BE2C (cell line): ENCODE measurements at regions not wholly inside any gene's neighbourhood (a gene's known extent, or its start where the extent isn't known, plus 50 kb on each side); places are given as distances from the start of the nearest gene placed in this dataset.

Experiments
- DNase-seq: peaks from one replicate; pipeline ENCODE4 v3.0.0-alpha.2; 2020
- H3K27me3 ChIP-seq: fragments of 250-450 bp; sonication (Bioruptor Pico); 2 replicates; pipeline ENCODE4 v1.5.1; 2020; ENCODE audit warnings: mild to moderate bottlenecking
- H3K36me3 ChIP-seq: fragments of 250-450 bp; sonication (Bioruptor Pico); 2 replicates; pipeline ENCODE4 v1.5.1; 2020; ENCODE audit warnings: mild to moderate bottlenecking
- H3K4me1 ChIP-seq: fragments of 250-450 bp; sonication (Bioruptor Pico); 2 replicates; pipeline ENCODE4 v1.5.1; 2020
- H3K4me3 ChIP-seq: 2 replicates; pipeline ENCODE4 v1.5.1; 2011; ENCODE audit warnings: low read depth, low read length
- H3K9me3 ChIP-seq: fragments of 250-450 bp; sonication (Bioruptor Pico); 2 replicates; pipeline ENCODE4 v1.5.1; 2020
- TF ChIP-seq, protein P1 (sequence below): IDR thresholded peaks from 2 replicates; pipeline ENCODE4 v1.5.1; 2012; ENCODE audit warnings: mild to moderate bottlenecking, low read depth, low read length

DNA sequence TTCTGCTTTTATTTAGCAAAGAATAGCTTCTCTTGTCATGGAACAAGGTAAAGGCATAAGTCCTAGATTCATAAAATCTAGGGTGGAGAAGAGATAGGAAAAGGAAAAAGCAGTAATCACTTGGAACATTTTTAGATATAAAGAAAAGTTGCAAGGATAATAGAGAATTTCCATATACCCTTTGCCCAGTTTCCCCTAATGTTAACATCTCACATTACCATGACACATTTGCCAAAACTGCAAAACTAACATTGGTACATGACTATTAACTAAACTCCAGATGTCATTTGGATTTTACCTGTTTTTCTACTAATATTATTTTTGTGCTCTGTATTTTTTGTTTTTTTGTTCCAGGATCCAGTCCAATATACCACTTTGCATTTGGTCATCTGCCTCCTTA, 265.1 kb downstream of the ETAA1 start:
- Histone ChIP-seq H3K27me3 (no peaks in the 10 kb centered on the region), H3K4me3 (no peak overlapping the region), H3K4me1 (no peaks in the 10 kb centered on the region), H3K9me3 (no peaks in the 10 kb centered on the region), H3K36me3 (no peaks in the 10 kb centered on the region)
- TF ChIP-seq, protein P1, sequence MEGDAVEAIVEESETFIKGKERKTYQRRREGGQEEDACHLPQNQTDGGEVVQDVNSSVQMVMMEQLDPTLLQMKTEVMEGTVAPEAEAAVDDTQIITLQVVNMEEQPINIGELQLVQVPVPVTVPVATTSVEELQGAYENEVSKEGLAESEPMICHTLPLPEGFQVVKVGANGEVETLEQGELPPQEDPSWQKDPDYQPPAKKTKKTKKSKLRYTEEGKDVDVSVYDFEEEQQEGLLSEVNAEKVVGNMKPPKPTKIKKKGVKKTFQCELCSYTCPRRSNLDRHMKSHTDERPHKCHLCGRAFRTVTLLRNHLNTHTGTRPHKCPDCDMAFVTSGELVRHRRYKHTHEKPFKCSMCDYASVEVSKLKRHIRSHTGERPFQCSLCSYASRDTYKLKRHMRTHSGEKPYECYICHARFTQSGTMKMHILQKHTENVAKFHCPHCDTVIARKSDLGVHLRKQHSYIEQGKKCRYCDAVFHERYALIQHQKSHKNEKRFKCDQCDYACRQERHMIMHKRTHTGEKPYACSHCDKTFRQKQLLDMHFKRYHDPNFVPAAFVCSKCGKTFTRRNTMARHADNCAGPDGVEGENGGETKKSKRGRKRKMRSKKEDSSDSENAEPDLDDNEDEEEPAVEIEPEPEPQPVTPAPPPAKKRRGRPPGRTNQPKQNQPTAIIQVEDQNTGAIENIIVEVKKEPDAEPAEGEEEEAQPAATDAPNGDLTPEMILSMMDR: no peak
- DNase-seq: no peak

DNA sequence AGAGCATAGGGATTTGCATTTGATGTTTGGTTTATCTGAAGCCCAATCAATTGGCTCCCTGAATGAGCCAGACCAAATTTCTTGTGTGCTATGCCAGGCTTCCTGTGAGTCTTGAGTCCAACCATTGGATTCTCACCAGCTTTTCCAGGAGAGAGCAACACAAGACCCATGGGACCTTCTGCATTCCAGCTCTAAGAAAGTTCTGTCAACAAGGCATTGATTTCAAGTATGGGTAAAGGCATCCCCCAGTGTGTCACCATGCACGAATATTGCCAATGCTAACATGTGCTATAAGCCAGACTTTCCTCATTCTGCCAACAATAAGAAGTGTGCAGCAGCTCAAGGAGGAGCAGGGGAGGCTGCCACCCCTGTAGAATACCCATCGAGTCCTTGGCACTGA, 266.6 kb downstream of the ETAA1 start:
- TF ChIP-seq, protein P1: no peak
- DNase-seq: no peak
- no peaks in the 10 kb centered on the region for H3K9me3 ChIP-seq
- H3K36me3 ChIP-seq: no peaks in the 10 kb centered on the region
- no peaks in the 10 kb centered on the region for H3K27me3 ChIP-seq
- H3K4me3 ChIP-seq: no peak overlapping the region
- no peaks in the 10 kb centered on the region for H3K4me1 ChIP-seq

DNA sequence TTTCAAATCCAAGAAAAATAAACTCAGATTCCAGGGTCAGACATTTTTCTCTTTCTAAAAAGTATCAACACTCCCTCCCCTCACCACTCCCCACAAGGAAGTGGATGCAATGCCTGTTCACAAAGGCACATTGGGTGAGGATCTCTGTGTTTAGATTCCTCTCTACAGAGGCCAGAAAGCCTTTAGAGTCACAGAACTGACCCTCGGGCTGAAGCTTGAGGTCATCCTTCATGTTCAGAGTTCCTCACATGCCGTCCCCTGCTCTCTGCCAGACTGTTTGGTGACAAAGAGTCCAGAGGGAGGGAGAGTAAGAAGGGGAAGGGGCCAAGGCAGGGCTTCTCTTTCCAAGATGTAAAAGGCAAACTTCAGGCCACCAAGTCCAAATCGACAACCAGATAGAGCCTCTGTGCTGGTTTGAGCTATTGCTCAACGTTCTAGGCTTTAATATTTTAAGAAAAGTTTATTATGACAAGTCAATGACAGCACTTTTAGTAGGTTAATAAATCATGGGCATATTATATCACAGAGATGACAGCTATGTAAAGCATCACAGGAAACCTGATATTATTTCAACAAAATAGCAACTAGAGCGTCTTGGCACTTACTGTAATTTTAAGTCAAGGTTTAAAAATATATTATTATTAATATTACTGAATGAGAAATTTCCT, 269.4 kb downstream of the ETAA1 start:
- H3K9me3 ChIP-seq: no peaks in the 10 kb centered on the region
- DNase-seq: no peak
- H3K27me3 ChIP-seq: no peaks in the 10 kb centered on the region
- no peaks in the 10 kb centered on the region for H3K36me3 ChIP-seq
- no peak overlapping the region for H3K4me3 ChIP-seq
- TF ChIP-seq, protein P1: no peak
- no peaks in the 10 kb centered on the region for H3K4me1 ChIP-seq

DNA sequence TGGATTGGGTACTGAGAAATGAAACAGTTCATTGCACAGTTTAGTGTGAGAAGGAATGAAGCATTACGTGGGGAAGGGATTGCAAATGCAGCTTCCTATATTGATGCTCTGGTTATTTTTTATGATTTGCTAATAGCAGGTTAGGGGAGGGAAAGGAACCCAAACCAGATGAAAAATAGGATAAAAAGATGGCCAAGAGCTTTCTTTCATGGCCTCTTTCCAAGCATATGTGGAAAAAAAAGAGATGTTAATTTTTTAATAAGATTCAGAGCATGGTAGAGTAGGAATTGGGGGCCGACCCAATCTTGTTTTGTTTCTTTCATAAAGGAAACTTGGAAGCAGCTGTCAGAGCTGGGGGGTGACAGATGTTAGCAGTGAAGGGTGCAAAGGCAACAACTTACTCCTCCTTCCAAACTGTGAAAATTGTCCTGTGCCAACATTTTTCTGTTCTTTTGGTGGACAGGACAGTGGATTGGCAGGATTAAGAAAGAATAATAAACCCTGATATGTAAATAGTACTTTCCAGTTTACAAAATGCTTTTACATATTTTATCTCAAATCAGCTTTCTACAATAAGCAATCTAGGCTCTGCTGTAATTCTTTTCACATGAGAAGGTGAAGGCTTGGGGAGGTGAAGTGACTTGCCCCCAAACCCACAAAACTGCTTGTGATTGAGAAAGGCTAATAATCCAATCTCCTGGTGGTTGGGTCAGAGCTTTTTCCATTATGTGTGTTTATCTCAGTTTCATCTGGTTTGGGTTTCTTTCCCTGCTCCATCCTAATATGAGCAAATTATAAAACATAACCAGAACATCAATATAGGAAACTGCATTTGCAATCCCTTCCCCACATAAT, 270.1 kb downstream of the ETAA1 start:
- H3K27me3 ChIP-seq: no peaks in the 10 kb centered on the region
- TF ChIP-seq, protein P1: no peak
- H3K9me3 ChIP-seq: no peaks in the 10 kb centered on the region
- no peak for DNase-seq
- no peaks in the 10 kb centered on the region for H3K4me1 ChIP-seq
- no peak overlapping the region for H3K4me3 ChIP-seq
- no peaks in the 10 kb centered on the region for H3K36me3 ChIP-seq

DNA sequence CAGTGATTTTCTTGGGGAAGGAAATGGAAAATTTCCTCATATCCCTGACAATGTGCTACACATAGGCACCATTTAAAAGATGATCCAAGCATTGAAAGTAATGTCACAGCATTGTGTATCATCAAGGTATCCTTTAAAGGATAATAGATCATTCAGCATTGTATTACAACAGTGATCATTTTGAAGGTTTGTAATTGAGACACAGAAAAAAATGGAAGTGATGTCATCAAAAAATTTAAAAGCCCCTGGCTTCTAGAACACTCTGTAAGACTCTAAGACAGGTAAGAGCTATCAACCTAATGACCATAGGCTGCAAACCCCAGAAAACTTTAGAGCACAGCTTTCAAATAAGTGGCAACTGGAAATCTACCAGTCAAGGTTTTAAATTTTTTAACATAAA, 271.4 kb downstream of the ETAA1 start:
- DNase-seq: no peak
- Histone ChIP-seq H3K27me3 (no peaks in the 10 kb centered on the region), H3K9me3 (no peaks in the 10 kb centered on the region), H3K4me3 (no peak overlapping the region), H3K36me3 (no peaks in the 10 kb centered on the region), H3K4me1 (no peaks in the 10 kb centered on the region)
- TF ChIP-seq, protein P1: no peak

DNA sequence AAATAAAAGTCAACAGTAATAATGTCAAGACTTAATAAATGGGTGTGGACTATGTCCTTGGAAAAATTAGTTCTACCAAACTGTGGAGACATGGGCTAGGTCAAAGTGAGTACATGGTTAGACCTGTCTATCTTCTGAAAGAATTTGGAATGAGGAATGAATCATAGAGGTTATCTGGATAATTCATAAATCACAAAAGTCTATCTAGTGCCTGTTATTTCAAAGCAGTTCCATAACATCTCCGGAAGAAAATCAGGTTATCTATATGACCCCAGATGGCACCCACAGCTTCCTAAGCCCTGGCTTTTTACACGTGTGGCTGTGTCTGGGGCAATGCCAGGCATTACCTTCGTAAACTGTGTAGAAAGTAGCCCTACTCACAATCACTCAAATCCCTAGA, 272.0 kb downstream of the ETAA1 start:
- H3K27me3 ChIP-seq: no peaks in the 10 kb centered on the region
- no peaks in the 10 kb centered on the region for H3K4me1 ChIP-seq
- no peak overlapping the region for H3K4me3 ChIP-seq
- no peaks in the 10 kb centered on the region for H3K36me3 ChIP-seq
- H3K9me3 ChIP-seq: no peaks in the 10 kb centered on the region
- TF ChIP-seq, protein P1: no peak
- no peak for DNase-seq
